CD4-positive, alpha-beta T cell treated with Interleukin-17A for 1 hour (primary cell): ENCODE measurements at regions not wholly inside any gene's neighbourhood (a gene's known extent, or its start where the extent isn't known, plus 50 kb on each side); places are given as distances from the start of the nearest gene placed in this dataset.
"Not testable (repeated sequence)": the region's sequence is repeated elsewhere in the genome, so short reads cannot be mapped to it uniquely, and the experiment has no call there.

ENCODE experiments used
- DNase-seq: peaks from one replicate; pipeline ENCODE4 v3.0.0-alpha.2; 2020

DNA sequence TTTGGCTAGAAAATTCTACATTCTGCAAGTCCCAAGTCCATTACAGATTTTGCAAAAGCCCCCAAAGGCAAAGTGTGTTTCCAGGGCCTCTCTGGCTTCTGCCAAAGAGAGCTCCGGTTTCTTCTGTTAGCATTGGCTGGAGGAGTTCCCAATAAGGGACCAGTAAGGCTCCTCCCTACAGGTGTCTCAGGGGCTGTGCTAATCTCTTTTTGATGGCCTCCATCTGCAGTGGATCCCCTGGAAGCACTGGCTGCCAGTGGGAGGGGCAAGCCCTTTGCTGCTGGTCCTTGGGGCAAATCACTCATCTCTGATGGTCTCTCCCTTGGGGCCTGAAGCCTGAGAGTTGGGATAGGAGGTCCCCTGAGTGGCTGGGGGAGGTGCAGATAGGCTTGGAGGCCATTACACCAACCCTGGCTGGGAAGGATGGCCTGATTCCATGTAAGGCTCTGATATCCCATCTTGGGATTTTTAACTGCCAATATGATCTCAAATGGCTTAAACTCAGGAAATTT, 89.1 kb upstream of the USP24 start:
- DNase-seq: no peak

DNA sequence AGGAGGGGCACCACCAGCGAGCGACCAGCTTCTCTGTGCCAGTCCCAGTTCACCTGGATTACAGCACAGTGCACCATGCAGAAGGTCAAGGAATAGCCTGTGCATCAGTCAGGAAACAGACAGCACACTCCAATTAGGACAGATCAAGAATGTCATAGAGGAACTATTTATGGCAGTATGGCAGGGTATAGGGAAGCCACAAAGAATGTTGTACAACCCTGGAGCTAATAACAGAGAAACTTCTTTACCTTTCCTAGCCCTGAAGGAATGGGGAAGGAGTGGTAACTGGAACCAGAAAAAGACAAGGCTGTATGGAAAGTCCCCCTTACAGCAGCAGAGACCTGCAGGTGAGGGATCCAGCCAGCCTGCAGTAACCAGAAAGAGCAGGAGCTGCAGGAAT, 87.8 kb upstream of the USP24 start:
- DNase-seq: no peak

DNA sequence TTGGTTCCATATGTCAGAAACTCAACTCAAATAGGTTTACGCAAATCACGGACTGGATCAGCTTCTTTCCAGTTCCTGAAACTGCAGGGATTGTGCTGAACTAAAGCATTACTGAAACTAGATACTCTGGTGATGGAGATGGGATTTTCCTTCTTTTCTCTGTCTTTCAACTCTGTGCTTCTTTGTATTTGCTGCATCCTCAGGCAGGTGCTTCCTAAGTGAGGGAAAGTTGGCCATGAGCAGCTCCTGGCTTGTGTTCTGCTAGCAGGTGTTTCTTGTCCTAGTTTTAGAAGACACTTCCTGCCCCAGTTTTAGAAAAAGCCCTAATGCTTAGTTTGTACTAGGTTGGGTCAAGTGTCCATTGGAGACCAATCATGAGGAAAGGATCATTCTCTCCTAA, 86.7 kb upstream of the USP24 start:
- DNase-seq: no peak

DNA sequence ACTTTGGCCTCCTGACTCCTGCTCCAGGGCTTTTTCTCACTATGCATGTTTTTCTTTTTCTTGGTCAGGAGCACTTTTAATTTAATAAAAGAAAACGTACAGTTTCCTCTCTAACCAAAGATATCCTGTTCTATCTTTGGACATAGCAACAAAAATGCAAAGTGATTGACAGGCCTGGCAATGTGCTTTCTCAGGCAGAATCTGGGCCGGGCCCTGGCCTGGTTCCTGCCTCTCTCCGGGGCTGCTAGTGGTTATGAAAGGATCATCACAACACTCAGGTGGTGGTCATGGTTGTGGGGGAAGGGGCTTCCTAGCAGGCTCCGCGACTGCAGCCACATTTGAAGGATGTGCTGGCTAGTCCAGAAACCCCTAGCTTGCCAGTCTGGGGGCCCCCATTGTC, 85.8 kb upstream of the USP24 start:
- DNase-seq: no peak

DNA sequence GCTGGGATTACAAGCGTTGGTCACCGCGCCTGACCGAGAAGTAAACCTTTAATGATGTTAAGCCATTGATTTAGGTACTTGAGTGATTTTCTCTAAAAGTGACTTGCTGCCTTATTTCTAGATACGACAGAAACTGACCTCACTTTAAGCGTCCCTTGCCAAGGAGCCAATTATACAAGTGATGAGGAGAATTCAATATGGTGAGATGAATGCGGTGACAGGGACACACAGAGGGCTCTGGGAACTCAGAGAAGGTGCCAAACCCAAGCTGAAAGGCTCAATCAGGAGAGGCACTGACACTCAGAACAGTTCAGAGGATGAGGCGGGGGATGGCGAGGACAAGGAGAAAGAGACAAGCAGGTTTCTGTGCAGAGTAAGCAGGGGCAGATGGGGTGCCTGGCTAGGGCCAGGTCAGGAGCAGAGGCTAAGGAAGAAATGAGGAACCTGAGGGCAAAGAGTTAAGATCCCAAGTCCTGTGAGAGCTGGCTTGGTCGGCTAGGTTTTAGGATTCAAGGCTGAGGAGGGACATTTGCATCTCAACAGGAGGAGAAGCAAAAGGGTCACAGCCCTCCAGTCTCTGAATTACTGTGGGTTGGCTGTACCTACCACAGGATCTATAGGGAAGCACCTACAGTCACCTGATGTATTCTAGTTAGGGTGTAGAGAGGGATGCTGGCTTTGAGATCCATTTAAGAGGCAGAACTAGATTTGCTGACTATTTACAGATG, 83.2 kb upstream of the USP24 start:
- DNase-seq: no peak

GRCh38 chr1:55296247-55296646, 81.1 kb upstream of the USP24 start:
- DNase-seq: not testable (repeated sequence)

- DNase-seq: no peak
Measured at GRCh38 chr1:55289614-55290013, 74.5 kb upstream of the USP24 start.

DNA sequence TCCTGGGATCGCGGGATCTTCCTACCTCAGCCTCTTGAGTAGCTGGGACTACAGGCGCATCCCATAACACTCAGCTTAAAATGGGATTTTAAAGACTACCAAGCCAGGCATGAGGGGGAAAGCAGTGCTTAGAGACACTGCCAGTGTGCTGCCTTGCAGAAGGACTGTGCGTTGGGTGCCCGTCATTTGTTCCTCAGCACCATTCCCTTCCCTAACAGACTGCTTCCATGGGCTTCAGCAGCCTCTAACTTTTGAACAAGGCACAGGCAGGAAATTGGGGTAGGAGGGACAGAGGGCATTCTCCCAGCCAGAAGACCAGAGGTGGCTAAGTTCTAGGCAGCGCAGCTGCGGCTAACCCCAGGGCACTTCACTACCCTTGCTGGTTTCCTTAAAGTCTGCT, 73.9 kb upstream of the USP24 start:
- no peak for DNase-seq

- no peak for DNase-seq
Measured at GRCh38 chr1:55288245-55288644, 73.1 kb upstream of the USP24 start.

DNA sequence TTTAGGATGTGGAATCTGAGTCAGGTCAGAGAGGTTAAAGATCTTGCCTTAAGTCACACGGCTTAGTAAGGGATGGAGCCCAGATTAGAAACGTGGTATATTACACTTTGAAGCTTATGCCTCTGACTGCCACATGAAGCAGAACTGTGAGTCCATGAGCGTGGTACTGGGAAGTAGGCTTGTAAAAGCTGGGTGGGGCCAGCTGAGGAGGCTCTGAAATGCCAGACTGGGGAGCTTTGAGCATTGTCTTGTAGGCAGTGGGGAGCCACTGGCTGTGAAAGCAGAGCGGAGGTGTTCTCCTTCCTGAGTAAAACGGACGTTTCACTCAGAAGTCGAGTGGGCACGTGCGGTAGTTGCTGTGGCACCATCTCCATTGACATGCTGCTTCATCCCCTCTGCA, 72.6 kb upstream of the USP24 start:
- no peak for DNase-seq

GRCh38 chr1:55286856-55287602, 71.9 kb upstream of the USP24 start:
- DNase-seq: no peak

GRCh38 chr1:55285834-55286233, 70.7 kb upstream of the USP24 start:
- no peak for DNase-seq

DNA sequence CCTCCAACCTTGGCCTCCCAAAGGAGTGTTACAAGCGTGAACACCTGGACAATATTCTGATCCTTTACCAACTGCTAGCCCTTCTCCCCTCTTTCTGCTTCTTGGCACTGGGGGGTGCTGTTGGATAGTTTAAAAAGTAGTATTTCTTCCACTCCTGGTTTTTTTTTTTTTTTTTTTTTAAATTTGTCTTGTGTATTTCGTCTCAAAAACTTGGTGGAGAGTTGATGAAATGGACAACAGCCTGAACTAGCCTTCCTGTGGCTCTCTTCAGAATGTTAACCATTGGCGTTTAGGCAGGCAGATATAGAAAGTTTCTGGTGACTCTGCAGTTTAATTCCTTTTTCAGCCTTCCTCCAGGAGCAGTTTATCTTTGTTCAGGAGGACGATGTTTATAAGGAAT, 69.7 kb upstream of the USP24 start:
- DNase-seq: peak; percentile 20

- no peak for DNase-seq
Measured at GRCh38 chr1:55282058-55282457, 66.9 kb upstream of the USP24 start.

- no peak for DNase-seq
Measured at GRCh38 chr1:55280731-55281130, 65.6 kb upstream of the USP24 start.

DNA sequence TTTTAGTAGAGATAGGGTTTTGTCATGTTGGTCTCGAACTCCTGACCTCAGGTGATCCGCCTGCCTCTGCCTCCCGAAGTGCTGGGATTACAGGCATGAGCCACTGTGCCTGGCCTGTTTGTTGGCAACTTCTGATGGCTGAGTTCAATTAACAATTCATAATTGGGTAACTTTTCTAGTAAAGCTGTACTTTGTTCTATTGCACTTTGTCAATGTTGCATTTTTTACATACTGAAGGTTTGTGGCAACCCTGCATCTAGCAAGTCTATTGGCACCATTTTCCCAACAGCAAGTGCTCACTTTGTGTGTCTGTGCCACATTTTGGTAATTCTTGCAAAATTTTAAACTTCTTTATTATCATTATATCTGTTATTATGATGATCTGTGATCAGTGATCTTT, 64.5 kb upstream of the USP24 start:
- no peak for DNase-seq

- no peak for DNase-seq
Measured at GRCh38 chr1:55278378-55278777, 63.2 kb upstream of the USP24 start.

DNA sequence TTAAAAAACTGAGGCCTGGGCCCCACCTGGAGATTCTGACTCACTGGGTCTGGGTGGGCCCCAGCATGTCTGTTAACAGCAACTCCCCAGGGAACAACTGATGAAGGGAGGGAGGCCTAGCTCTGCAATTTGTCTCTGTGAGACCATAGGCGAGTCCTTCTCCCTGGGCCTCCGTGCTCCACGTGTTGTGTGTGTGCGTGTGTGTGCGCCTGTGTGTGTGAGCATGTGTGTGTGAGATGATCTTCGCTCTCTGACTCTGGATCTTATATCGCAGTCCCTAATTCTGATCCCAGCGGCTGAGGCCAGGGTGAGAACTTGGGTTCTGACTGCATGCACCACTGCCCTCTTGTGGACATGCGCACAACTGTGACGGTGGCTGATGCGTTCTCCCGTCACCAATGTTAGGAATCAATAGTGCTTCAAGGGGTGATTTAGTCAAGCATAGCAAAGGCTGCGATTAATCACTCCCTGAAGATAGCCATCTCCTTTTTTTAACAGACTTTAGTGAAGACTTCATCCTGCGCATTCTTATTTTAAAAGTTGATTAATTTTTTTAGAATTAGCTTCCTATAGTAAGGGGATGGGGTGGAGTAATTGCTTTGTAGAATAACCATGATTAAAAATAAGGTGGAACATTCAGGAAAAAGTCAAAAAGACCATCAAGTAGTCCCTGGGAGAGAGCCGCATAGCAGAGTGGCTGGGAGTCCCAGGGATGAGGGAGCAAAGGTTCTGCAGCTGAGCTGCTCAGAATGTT, 62.4 kb upstream of the USP24 start:
- DNase-seq: peak; percentile 82

DNA sequence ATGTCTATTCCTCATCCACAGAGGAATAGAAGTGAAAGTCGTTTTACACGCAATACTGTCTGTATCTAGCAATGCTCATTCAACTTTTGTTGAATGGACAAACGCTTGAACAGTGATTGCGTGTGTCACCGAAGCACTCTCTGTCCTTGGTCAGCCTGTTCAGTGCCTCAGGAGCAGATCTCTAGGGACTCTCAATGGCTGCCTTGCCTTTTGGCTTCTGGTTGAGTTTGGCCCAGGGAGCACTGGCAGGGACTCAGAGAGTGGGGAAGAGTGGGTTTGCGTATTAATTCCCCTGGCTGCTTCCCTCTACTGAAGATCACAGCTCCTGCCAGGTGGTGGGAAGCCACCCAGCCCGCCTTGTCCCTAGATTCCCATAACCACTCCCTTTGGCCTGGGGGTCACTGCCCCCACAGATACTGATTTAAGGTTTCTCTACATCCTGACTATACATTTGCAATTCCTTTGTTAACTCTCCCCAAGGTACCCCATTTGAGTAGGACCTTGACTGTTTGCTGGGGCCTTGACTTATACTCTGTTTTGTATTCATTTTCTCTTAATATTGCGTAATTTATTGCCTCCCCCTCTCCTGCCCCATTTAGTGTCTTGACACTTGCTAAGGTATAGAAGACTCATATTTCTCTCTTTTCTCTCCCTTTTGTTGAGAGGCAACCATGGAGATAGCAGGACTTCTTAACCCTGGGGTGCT, 61.7 kb upstream of the USP24 start:
- no peak for DNase-seq

- DNase-seq: no peak
Measured at GRCh38 chr1:55275941-55276341, 60.8 kb upstream of the USP24 start.

- no peak for DNase-seq
Measured at GRCh38 chr1:55275151-55275748, 60.1 kb upstream of the USP24 start.

- DNase-seq: no peak
Measured at GRCh38 chr1:55272994-55273393, 57.8 kb upstream of the USP24 start.
